Mucosa of descending colon (tissue), 3 donors: ENCODE measurements at regions not wholly inside any gene's neighbourhood (a gene's known extent, or its start where the extent isn't known, plus 50 kb on each side); places are given as distances from the start of the nearest gene placed in this dataset.

Experiments used
- ATAC-seq: fragments of 200-7000 bp; cut with Tn5 transposase; one replicate; pipeline ENCODE4 v1.9.1; 2020; ENCODE audit warnings: mild to moderate bottlenecking, moderate library complexity
- DNase-seq, 3 donors: peaks; one replicate each; pipeline ENCODE4 v3.0.0-alpha.2; 2020
- H3K36me3 ChIP-seq: fragments of 200-600 bp; one replicate; pipeline ENCODE4 v1.8.0; 2021; ENCODE audit warnings: low read depth, mild to moderate bottlenecking
- H3K4me1 ChIP-seq: fragments of 200-600 bp; one replicate; pipeline ENCODE4 v1.8.0; 2021; ENCODE audit warnings: low read depth, mild to moderate bottlenecking
- H3K4me3 ChIP-seq: fragments of 200-600 bp; one replicate; pipeline ENCODE4 v1.8.0; 2021; ENCODE audit warnings: mild to moderate bottlenecking
- H3K9me3 ChIP-seq: fragments of 200-600 bp; one replicate; pipeline ENCODE4 v1.8.0; 2021; ENCODE audit warnings: mild to moderate bottlenecking
- intact Hi-C, 2 donors: fragments of 100-400 bp; cut with DNase I in 1 of 2; cut with micrococcal nuclease in 1 of 2; formaldehyde crosslinking; loops; one replicate each; pipeline versions ENCODE4 v1.11.0 to v1.11.1; 2022; cut with DNase I, micrococcal nuclease
- TF ChIP-seq, protein P1 (sequence below): fragments of 200-600 bp; IDR thresholded peaks from one replicate; pipeline ENCODE4 v1.8.0; 2022; ENCODE audit warnings: antibody characterized with exemption, mild to moderate bottlenecking
- donor health status: DM: no; HTN: no; CAD: no; lungs with moderate emphysema.
- donor health status: DM: no; HTN: no; CAD: no.
- donor health status: DM: no; HTN: yes; CAD: no.

GRCh38 chr5:162209005-162209605 is 141.5 kb downstream of the GABRG2 start:
- TF ChIP-seq, protein P1, sequence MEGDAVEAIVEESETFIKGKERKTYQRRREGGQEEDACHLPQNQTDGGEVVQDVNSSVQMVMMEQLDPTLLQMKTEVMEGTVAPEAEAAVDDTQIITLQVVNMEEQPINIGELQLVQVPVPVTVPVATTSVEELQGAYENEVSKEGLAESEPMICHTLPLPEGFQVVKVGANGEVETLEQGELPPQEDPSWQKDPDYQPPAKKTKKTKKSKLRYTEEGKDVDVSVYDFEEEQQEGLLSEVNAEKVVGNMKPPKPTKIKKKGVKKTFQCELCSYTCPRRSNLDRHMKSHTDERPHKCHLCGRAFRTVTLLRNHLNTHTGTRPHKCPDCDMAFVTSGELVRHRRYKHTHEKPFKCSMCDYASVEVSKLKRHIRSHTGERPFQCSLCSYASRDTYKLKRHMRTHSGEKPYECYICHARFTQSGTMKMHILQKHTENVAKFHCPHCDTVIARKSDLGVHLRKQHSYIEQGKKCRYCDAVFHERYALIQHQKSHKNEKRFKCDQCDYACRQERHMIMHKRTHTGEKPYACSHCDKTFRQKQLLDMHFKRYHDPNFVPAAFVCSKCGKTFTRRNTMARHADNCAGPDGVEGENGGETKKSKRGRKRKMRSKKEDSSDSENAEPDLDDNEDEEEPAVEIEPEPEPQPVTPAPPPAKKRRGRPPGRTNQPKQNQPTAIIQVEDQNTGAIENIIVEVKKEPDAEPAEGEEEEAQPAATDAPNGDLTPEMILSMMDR, result peak; percentile 21
- ATAC-seq (peak; percentile 84), DNase-seq (peak in 2 of 3 donors; percentile 40 to 81)
- Histone ChIP-seq H3K9me3 (no peaks in the 10 kb centered on the region), H3K4me3 (no peak overlapping the region), H3K36me3 (no peaks in the 10 kb centered on the region), H3K4me1 (no peaks in the 10 kb centered on the region)
- intact Hi-C loops, result no loop called here

DNA sequence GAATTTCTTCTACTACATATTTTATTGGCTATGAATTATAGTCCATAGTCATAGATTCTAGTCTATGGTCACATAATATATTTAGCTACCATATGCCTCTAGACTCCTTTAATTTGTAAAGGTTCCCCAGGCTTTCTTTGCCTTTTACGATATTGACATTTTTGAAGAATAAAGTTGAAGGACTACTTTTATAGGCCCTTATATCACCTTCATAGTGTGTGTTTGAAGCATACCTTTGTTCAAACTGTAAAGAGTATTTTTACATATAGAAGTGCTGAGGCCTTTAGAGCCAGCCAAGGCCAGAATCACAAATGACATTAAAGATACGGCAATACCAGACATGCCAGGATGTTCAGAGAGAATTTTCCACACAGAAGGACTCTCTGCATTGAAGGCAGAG is 147.0 kb downstream of the GABRG2 start:
- no peaks in the 10 kb centered on the region for H3K9me3 ChIP-seq
- peak in 1 of 3 donors; percentile 12 for DNase-seq

GRCh38 chr5:162217037-162217436 is 149.5 kb downstream of the GABRG2 start:
- DNase-seq (no peak), ATAC-seq (peak; percentile 71)
- H3K4me3 ChIP-seq, result no peak overlapping the region
- no peaks in the 10 kb centered on the region for H3K9me3 ChIP-seq
- intact Hi-C loops, result no loop called here
- no peaks in the 10 kb centered on the region for H3K36me3 ChIP-seq
- H3K4me1 ChIP-seq, result peaks cover 5% of the 10 kb centered on the region
- TF ChIP-seq, protein P1, result no peak

More for the DNA sequence above, 147.0 kb downstream of the GABRG2 start:
- TF ChIP-seq, protein P1, result no peak
- intact Hi-C loops, result no loop called here
- Histone ChIP-seq H3K4me3 (no peak overlapping the region), H3K4me1 (peaks cover 5% of the 10 kb centered on the region), H3K36me3 (no peaks in the 10 kb centered on the region)
- ATAC-seq, result peak; percentile 60

DNA sequence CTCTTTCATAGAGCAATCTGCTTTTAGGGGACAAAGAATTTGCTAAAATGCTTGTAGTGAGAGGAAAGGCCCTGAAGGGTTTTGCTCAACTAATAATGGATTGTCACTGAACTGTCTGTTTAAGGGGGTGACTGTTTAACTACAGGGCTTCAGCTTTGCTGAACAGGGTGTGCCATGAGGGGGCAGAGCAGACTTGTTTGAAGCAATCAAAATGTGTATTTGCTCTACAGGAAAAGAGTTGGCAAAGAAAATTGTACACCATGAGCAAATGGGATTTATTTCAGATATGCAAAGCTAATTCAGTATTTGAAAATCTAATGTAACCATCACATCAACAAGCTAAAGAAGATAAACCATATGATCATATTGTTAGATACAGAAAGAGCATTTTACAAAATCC is 154.3 kb downstream of the GABRG2 start:
- no peak for DNase-seq
- intact Hi-C loops, result no loop called here
- Histone ChIP-seq H3K4me3 (no peak overlapping the region), H3K4me1 (no peaks in the 10 kb centered on the region), H3K36me3 (no peaks in the 10 kb centered on the region), H3K9me3 (no peaks in the 10 kb centered on the region)
- no peak for ATAC-seq
- TF ChIP-seq, protein P1, result no peak

- ATAC-seq, result no peak
- intact Hi-C loops, result no loop called here
- no peak for DNase-seq
- H3K9me3 ChIP-seq, result no peaks in the 10 kb centered on the region
- H3K4me1 ChIP-seq, result no peaks in the 10 kb centered on the region
- no peaks in the 10 kb centered on the region for H3K36me3 ChIP-seq
- H3K4me3 ChIP-seq, result no peak overlapping the region
- TF ChIP-seq, protein P1, result no peak
Measured at GRCh38 chr5:162227075-162227474, 159.5 kb downstream of the GABRG2 start.

DNA sequence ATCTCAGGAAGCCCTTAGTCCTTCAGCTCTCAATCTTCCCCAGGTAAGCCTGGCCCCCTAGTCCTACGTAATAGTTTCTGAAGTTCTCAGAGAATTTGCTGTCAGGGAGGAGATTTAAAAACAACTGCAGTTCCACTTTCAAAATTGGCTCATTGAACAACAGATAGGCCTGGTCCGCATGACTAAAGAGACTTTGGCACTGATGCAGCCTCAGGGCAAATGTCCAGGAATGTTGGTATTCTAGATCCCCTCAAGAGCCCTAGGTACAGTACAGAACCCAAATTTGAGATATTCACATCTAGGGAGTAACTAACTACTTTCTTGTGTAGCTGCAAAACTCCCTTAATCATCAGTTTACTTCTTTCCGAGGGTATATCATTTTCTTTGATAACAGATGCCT is 162.8 kb downstream of the GABRG2 start:
- no peak overlapping the region for H3K4me3 ChIP-seq
- no peak for ATAC-seq
- no peak for DNase-seq
- intact Hi-C loops, result no loop called here
- TF ChIP-seq, protein P1, result no peak
- no peaks in the 10 kb centered on the region for H3K36me3 ChIP-seq
- no peaks in the 10 kb centered on the region for H3K4me1 ChIP-seq
- H3K9me3 ChIP-seq, result no peaks in the 10 kb centered on the region
